ENCODE measurements at regions not wholly inside any gene's neighbourhood (a gene's known extent, or its start where the extent isn't known, plus 50 kb on each side); places are given as distances from the start of the nearest gene placed in this dataset.

- TF ChIP-seq ZNF121 (tag by site-specific recombination; IDR thresholded peaks at IDR 0.05): no peak
- TF ChIP-seq MZF1 (tag by site-specific recombination; IDR thresholded peaks at IDR 0.05; ENCODE audit: borderline replicate concordance): no peak
- TF ChIP-seq CTCF (tag by site-specific recombination; IDR thresholded peaks at IDR 0.05): no peak
- no peak for TF ChIP-seq ZNF132 (tag by site-specific recombination; IDR thresholded peaks at IDR 0.05; ENCODE audit: borderline replicate concordance)
- no peak for TF ChIP-seq ZNF341 (tag by site-specific recombination; IDR thresholded peaks at IDR 0.05; ENCODE audit: low read depth)
- no peak for TF ChIP-seq SP7 (tag by site-specific recombination; IDR thresholded peaks at IDR 0.05)
- TF ChIP-seq ZNF596 (tag by site-specific recombination; IDR thresholded peaks at IDR 0.05): no peak
Observed at GRCh38 chr22:23499845-23500500, 80.1 kb downstream of the IGLL1 start.

All from HEK293 (cell line).